NCI-H69 (cell line): ENCODE measurements at regions not wholly inside any gene's neighbourhood (a gene's known extent, or its start where the extent isn't known, plus 50 kb on each side); places are given as distances from the start of the nearest gene placed in this dataset.

Experiments used
- DNase-seq: peaks from one replicate; lab custom pipeline; 2025; lab: John Stamatoyannopoulos, UW

- peak; percentile 93 for DNase-seq
Observed at GRCh38 chr13:53848366-53848961, 819.9 kb downstream of the OLFM4 start.

DNA sequence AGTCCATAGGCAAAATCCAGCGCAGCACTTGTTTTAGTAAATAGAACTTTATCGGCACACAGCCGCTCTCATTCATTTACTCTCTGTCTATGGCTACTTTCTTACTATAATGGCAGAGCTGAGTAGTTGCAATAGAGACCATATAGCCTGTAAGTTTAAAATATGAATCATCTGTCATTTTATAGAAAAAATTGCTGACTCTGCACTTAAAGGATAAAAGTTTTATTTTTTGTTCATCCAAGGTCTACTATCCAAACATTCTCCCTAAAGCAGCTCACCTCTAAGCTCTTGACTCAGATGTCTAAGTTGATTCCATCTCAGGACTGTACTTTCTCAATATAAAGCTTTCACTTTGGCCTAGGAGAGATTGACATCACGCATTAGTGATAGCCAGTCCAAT is 825.7 kb downstream of the OLFM4 start:
- DNase-seq, result no peak

- peak; percentile 89 for DNase-seq
Observed at GRCh38 chr13:53856573-53857195, 828.1 kb downstream of the OLFM4 start.

- peak; percentile 85 for DNase-seq
Observed at GRCh38 chr13:53863520-53863919, 834.9 kb downstream of the OLFM4 start.

DNA sequence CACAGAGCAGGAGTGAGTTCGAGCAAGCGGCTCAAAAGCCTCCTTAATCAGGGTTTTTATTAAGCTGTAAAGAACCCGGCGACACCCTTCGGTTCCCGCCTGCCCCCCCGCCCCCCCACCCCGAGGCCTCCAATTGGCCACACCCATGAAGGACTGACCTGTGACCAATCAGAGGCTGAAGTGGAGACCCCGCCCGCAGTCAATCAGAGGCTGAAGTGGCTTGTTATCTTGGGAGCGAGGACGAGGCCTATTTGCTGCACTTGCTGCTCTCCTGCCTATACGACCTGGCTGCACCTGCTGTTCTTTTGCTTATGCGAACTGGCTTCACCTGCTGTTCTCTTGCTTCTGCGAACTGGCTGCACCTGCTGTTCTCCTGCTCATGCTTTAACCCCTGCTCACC is 844.9 kb downstream of the OLFM4 start:
- DNase-seq, result peak; percentile 81

- no peak for DNase-seq
Observed at GRCh38 chr13:53878861-53879260, 850.2 kb downstream of the OLFM4 start.

DNA sequence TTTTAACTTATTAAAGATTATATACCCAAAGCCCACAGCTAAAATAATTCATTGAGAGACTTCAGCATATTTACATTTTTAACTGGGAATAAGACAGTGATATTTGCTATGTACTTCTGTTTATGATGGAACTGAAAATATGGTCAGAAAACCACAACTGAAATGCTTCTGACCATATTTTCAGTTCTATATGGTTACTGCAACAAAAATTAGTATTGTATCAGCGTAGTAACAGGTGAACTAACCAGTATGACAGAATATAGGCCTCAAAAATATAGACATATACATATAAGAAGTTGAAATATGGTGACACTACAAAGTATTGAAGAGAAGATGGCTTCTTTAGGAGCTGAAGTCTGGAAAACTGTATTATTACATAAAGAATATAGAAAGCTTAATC is 857.4 kb downstream of the OLFM4 start:
- no peak for DNase-seq

GRCh38 chr13:53890696-53891095 is 862.1 kb downstream of the OLFM4 start:
- no peak for DNase-seq

- no peak for DNase-seq
Observed at GRCh38 chr13:53901593-53901992, 873.0 kb downstream of the OLFM4 start.

GRCh38 chr13:53907891-53908290 is 879.3 kb downstream of the OLFM4 start:
- peak; percentile 15 for DNase-seq

DNA sequence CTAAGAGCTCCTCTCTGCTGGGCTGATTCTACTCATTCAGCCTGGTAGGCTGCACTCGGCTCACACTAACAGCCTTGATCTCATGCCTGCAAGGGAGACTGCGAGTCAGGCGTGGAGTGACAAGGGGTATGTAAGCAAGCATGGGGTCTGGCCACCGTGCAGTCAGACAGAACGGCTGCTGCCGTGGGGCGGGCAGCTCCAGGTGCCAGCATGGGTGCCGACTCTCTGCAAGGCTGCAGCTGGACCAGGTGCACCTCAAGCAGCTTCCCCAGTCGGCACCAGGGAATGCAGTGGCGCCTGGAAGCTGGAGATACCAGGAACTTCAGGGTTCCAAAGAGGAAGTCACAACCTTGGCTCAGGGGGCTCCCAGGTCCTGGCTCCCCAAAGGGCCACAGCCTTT is 892.3 kb downstream of the OLFM4 start:
- DNase-seq, result peak; percentile 7

DNA sequence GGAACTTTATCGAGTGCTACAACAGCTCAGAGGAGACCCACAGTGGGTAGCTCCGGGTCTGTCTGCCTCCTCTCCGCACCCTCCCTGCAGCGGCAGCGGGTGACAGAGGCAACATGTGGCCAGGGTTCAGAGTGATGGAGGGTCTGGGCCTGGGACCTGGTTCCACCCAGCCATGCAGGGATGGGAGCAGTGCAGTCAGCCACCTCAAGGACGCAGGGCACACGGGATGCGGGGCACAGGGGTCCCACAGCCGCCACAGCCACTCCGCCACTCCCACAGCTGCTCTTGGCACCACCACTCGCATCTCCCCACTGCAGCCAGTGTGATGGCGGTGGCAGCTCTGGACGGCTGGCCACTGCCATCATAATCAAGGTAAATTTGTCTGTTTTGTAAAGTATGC is 892.9 kb downstream of the OLFM4 start:
- DNase-seq, result no peak

- DNase-seq, result no peak
Observed at GRCh38 chr13:53941588-53942190, 913.1 kb downstream of the OLFM4 start.

- DNase-seq, result no peak
Observed at GRCh38 chr13:53946500-53946899, 917.9 kb downstream of the OLFM4 start.

GRCh38 chr13:53953183-53953582 is 924.6 kb downstream of the OLFM4 start:
- DNase-seq, result peak; percentile 8
